Erythroblast (primary cell): ENCODE measurements at regions not wholly inside any gene's neighbourhood (a gene's known extent, or its start where the extent isn't known, plus 50 kb on each side); places are given as distances from the start of the nearest gene placed in this dataset.

Source experiments
- GATA1 ChIP-seq: IDR thresholded peaks from 2 replicates; pipeline ENCODE4 v1.6.1; 2011; ENCODE audit warnings: low read depth, mild to moderate bottlenecking, control low read depth, low read length, moderate library complexity
- POLR2A ChIP-seq: IDR thresholded peaks from 2 replicates; pipeline ENCODE4 v1.6.1; 2011; ENCODE audit warnings: mild to moderate bottlenecking, low read length

- TF ChIP-seq POLR2A (no peak), GATA1 (no peak)
These were observed 102.1 kb downstream of the DCAF12L2 start for GRCh38 chrX:126063984-126064383.
